GM20431 (cell line): ENCODE measurements at regions not wholly inside any gene's neighbourhood (a gene's known extent, or its start where the extent isn't known, plus 50 kb on each side); places are given as distances from the start of the nearest gene placed in this dataset.
"Not testable (repeated sequence)": the region's sequence is repeated elsewhere in the genome, so short reads cannot be mapped to it uniquely, and the experiment has no call there.

Experiments
- in situ Hi-C: fragments of 300-500 bp; cut with MseI, MboI; formaldehyde crosslinking; loops from one replicate; pipeline ENCODE4 v1.15.0; 2020; ENCODE audit warnings: low sequenced_read_pairs; ENCODE audit not compliant: unreplicated experiment

GRCh38 chr10:21121822-21122221 lies 224.7 kb upstream of the NEBL start:
- in situ Hi-C loops = not testable (repeated sequence)

- in situ Hi-C loops = no loop called here
Measured at GRCh38 chr10:21114683-21115082, 217.6 kb upstream of the NEBL start.

GRCh38 chr10:21110358-21110757 lies 213.2 kb upstream of the NEBL start:
- in situ Hi-C loops = no loop called here

- in situ Hi-C loops = not testable (repeated sequence)
Measured at GRCh38 chr10:21106931-21107330, 209.8 kb upstream of the NEBL start.

GRCh38 chr10:21105331-21105730 lies 208.2 kb upstream of the NEBL start:
- in situ Hi-C loops = not testable (repeated sequence)

GRCh38 chr10:21100871-21101514 lies 203.9 kb upstream of the NEBL start:
- in situ Hi-C loops = no loop called here

GRCh38 chr10:21100190-21100589 lies 203.1 kb upstream of the NEBL start:
- in situ Hi-C loops = no loop called here

- in situ Hi-C loops = no loop called here
Measured at GRCh38 chr10:21099291-21100062, 202.4 kb upstream of the NEBL start.

GRCh38 chr10:21097926-21098355 lies 200.8 kb upstream of the NEBL start:
- in situ Hi-C loops = no loop called here

- in situ Hi-C loops = no loop called here
Measured at GRCh38 chr10:21095494-21096055, 198.5 kb upstream of the NEBL start.

- in situ Hi-C loops = no loop called here
Measured at GRCh38 chr10:21095073-21095472, 198.0 kb upstream of the NEBL start.

GRCh38 chr10:21092683-21093524 lies 195.8 kb upstream of the NEBL start:
- in situ Hi-C loops = no loop called here

GRCh38 chr10:21090609-21091082 lies 193.5 kb upstream of the NEBL start:
- in situ Hi-C loops = no loop called here

- in situ Hi-C loops = no loop called here
Measured at GRCh38 chr10:21087476-21087875, 190.4 kb upstream of the NEBL start.

- in situ Hi-C loops = no loop called here
Measured at GRCh38 chr10:21084700-21085099, 187.6 kb upstream of the NEBL start.

- in situ Hi-C loops = no loop called here
Measured at GRCh38 chr10:21083861-21084260, 186.8 kb upstream of the NEBL start.

GRCh38 chr10:21082206-21082605 lies 185.1 kb upstream of the NEBL start:
- in situ Hi-C loops = no loop called here

GRCh38 chr10:21080261-21080660 lies 183.2 kb upstream of the NEBL start:
- in situ Hi-C loops = no loop called here

- in situ Hi-C loops = no loop called here
Measured at GRCh38 chr10:21079330-21079658, 182.2 kb upstream of the NEBL start.
